DMS153 treated with DMSO at 0.1 percent for 48 hours (cell line): ENCODE measurements at regions not wholly inside any gene's neighbourhood (a gene's known extent, or its start where the extent isn't known, plus 50 kb on each side); places are given as distances from the start of the nearest gene placed in this dataset.

ENCODE experiments used
- DNase-seq: peaks from one replicate; lab custom pipeline; 2025; ENCODE audit not compliant: unreplicated experiment; lab: John Stamatoyannopoulos, UW

- no peak for DNase-seq
Observed at GRCh38 chr1:88111816-88112215, 572.3 kb upstream of the PKN2 start.

- no peak for DNase-seq
Observed at GRCh38 chr1:88117597-88117996, 566.5 kb upstream of the PKN2 start.

- DNase-seq: no peak
Observed at GRCh38 chr1:88118176-88118845, 565.8 kb upstream of the PKN2 start.

GRCh38 chr1:88124614-88125013 lies 559.5 kb upstream of the PKN2 start:
- DNase-seq: no peak

- DNase-seq: no peak
Observed at GRCh38 chr1:88126467-88126866, 557.6 kb upstream of the PKN2 start.

- DNase-seq: no peak
Observed at GRCh38 chr1:88133991-88134390, 550.1 kb upstream of the PKN2 start.

- no peak for DNase-seq
Observed at GRCh38 chr1:88134983-88135921, 548.8 kb upstream of the PKN2 start.

GRCh38 chr1:88139633-88140032 lies 544.4 kb upstream of the PKN2 start:
- no peak for DNase-seq

- no peak for DNase-seq
Observed at GRCh38 chr1:88140325-88140724, 543.7 kb upstream of the PKN2 start.

GRCh38 chr1:88141499-88142074 lies 542.5 kb upstream of the PKN2 start:
- no peak for DNase-seq

- DNase-seq: no peak
Observed at GRCh38 chr1:88145752-88146151, 538.3 kb upstream of the PKN2 start.

- no peak for DNase-seq
Observed at GRCh38 chr1:88149686-88150085, 534.4 kb upstream of the PKN2 start.

- no peak for DNase-seq
Observed at GRCh38 chr1:88150330-88150729, 533.7 kb upstream of the PKN2 start.

- DNase-seq: no peak
Observed at GRCh38 chr1:88163187-88163586, 520.9 kb upstream of the PKN2 start.

GRCh38 chr1:88168126-88168525 lies 515.9 kb upstream of the PKN2 start:
- DNase-seq: no peak

- no peak for DNase-seq
Observed at GRCh38 chr1:88169139-88169538, 514.9 kb upstream of the PKN2 start.

- DNase-seq: no peak
Observed at GRCh38 chr1:88169939-88170338, 514.1 kb upstream of the PKN2 start.

GRCh38 chr1:88175120-88175630 lies 508.9 kb upstream of the PKN2 start:
- DNase-seq: no peak

- no peak for DNase-seq
Observed at GRCh38 chr1:88175631-88176226, 508.3 kb upstream of the PKN2 start.

- no peak for DNase-seq
Observed at GRCh38 chr1:88179943-88180342, 504.1 kb upstream of the PKN2 start.

- peak; percentile 50 for DNase-seq
Observed at GRCh38 chr1:88180449-88181108, 503.5 kb upstream of the PKN2 start.
